Colonic mucosa (tissue), 4 donors: ENCODE measurements at regions not wholly inside any gene's neighbourhood (a gene's known extent, or its start where the extent isn't known, plus 50 kb on each side); places are given as distances from the start of the nearest gene placed in this dataset.

Experiments used
- DNase-seq: peaks from one replicate; pipeline ENCODE4 v3.0.0-alpha.2; 2020
- H3K27ac ChIP-seq: fragments of 200-600 bp; one replicate; pipeline ENCODE4 v1.8.0; 2021
- H3K27me3 ChIP-seq: fragments of 200-600 bp; one replicate; pipeline ENCODE4 v1.8.0; 2021
- H3K36me3 ChIP-seq: fragments of 200-600 bp; one replicate; pipeline ENCODE4 v1.8.0; 2021
- H3K4me1 ChIP-seq: fragments of 200-600 bp; one replicate; pipeline ENCODE4 v1.8.0; 2021; ENCODE audit warnings: mild to moderate bottlenecking
- H3K4me3 ChIP-seq: fragments of 200-600 bp; one replicate; pipeline ENCODE4 v1.8.0; 2021
- H3K9ac ChIP-seq, 2 donors: one replicate each; pipeline ENCODE4 v1.7.0; 2013; ENCODE audit warnings: control low read depth in 2 of 2, low read depth in 2 of 2, low read length in 2 of 2
- H3K9me3 ChIP-seq: fragments of 200-600 bp; one replicate; pipeline ENCODE4 v1.8.0; 2021
- CTCF ChIP-seq: fragments of 200-600 bp; IDR thresholded peaks from one replicate; pipeline ENCODE4 v1.8.0; 2022; ENCODE audit warnings: antibody characterized with exemption, mild to moderate bottlenecking
- intact Hi-C: fragments of 100-400 bp; cut with DNase I; formaldehyde crosslinking; loops from one replicate; pipeline ENCODE4 v1.14.1; 2022
- donor health status: healthy.
- donor health status: DM: no; HTN: no; CAD: no.
- donor health status: DM: no; HTN: no; CAD: no.

DNA sequence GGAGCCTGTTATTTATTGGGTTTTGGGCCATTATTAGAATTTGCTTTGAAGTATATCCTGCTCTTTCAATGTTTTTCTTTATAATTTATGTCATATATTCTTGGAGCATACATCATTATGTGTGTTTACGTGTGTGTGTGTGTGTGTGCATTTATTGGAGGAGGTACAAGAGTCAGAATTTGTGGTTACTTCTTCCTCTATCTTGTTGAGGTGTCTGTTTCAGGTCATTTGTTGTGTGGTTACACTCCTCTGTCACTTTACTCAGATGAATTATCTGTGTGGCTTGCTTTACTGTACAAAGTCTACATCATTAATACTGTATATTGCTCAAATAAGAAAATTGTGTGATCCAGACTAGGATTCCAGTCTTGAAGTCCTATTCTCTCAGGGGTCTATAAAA is 1957.4 kb upstream of the TENM3 start:
- no peaks in the 10 kb centered on the region for H3K9me3 ChIP-seq
- DNase-seq, result no peak
- H3K4me1 ChIP-seq, result no peaks in the 10 kb centered on the region
- TF ChIP-seq CTCF, result no peak
- H3K27me3 ChIP-seq, result no peaks in the 10 kb centered on the region
- H3K36me3 ChIP-seq, result no peaks in the 10 kb centered on the region
- intact Hi-C loops, result no loop called here
- no peak overlapping the region for H3K4me3 ChIP-seq
- H3K27ac ChIP-seq, result no peak overlapping the region
- no peak overlapping the region for H3K9ac ChIP-seq

DNA sequence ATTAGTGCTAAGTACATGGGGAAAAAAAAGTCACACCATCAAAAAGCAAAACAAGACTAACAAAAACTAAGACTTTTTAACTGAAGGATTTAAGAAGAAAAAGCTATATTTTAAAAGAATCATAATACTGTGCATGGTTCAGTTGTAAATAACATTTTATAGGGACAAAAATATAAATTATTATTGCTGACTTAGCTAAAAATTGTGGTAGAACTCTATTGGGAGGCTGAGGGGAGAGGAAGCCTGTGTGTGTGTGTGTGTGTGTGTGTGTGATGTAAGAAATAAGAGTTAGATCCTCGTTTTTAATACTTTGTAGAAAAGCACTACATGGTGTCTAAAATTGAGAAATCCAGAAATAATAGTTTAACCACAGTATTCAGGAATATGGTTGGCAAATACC is 1950.9 kb upstream of the TENM3 start:
- Histone ChIP-seq H3K27me3 (no peaks in the 10 kb centered on the region), H3K36me3 (no peaks in the 10 kb centered on the region), H3K9ac (no peak overlapping the region), H3K9me3 (no peaks in the 10 kb centered on the region), H3K27ac (no peak overlapping the region), H3K4me1 (no peaks in the 10 kb centered on the region), H3K4me3 (no peak overlapping the region)
- intact Hi-C loops, result no loop called here
- no peak for DNase-seq
- no peak for TF ChIP-seq CTCF

- H3K9ac ChIP-seq, result no peak overlapping the region
- TF ChIP-seq CTCF, result no peak
- no peak for DNase-seq
- intact Hi-C loops, result no loop called here
- no peaks in the 10 kb centered on the region for H3K27me3 ChIP-seq
- H3K4me3 ChIP-seq, result no peak overlapping the region
- H3K4me1 ChIP-seq, result no peaks in the 10 kb centered on the region
- H3K27ac ChIP-seq, result no peak overlapping the region
- no peaks in the 10 kb centered on the region for H3K9me3 ChIP-seq
- no peaks in the 10 kb centered on the region for H3K36me3 ChIP-seq
Measured at GRCh38 chr4:180296036-180296599, 1947.1 kb upstream of the TENM3 start.

- intact Hi-C loops, result no loop called here
- H3K4me3 ChIP-seq, result no peak overlapping the region
- H3K27ac ChIP-seq, result no peak overlapping the region
- TF ChIP-seq CTCF, result no peak
- no peak overlapping the region for H3K9ac ChIP-seq
- H3K4me1 ChIP-seq, result no peaks in the 10 kb centered on the region
- no peaks in the 10 kb centered on the region for H3K36me3 ChIP-seq
- no peak for DNase-seq
- H3K27me3 ChIP-seq, result no peaks in the 10 kb centered on the region
- H3K9me3 ChIP-seq, result no peaks in the 10 kb centered on the region
Measured at GRCh38 chr4:180304321-180304720, 1938.9 kb upstream of the TENM3 start.

DNA sequence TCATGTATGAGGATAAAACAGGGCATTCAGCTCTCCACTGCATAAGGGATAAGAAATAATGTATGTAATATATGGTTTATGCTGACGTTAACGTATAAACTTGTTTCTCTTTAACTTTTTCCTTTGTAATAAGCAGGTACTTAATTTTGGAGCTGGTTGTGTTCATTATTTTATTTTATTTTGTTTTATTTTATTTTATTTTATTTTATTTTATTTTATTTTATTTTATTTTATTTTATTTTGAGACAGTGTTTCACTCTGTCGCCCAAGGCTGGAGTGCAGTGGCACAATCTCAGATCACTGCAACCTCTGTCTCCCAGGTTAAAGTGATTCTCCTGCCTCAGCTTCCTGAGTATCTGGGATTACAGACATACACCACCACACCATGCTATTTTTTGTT is 1932.6 kb upstream of the TENM3 start:
- Histone ChIP-seq H3K9me3 (no peaks in the 10 kb centered on the region), H3K27me3 (no peaks in the 10 kb centered on the region), H3K36me3 (no peaks in the 10 kb centered on the region), H3K4me1 (no peaks in the 10 kb centered on the region), H3K27ac (no peak overlapping the region), H3K4me3 (no peak overlapping the region), H3K9ac (no peak overlapping the region)
- intact Hi-C loops, result no loop called here
- DNase-seq, result no peak
- no peak for TF ChIP-seq CTCF

DNA sequence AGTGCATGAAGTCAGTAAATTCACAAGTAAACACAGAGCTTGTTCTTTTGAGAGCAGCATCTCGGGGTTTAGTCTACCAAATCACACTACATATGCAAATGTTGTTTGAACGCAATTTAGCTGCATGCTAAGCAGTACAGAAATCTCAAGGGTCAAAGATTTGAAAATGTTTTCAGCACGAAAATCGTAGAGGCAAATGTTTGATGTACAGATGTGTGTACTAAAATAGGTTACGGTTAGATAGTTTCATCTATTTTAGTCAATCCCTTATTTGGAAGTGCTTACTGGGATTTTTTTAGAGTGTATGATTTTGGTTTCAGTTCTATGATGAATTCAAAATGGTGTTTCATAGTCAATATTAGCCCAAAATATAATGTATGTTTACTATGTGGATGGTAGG is 1928.2 kb upstream of the TENM3 start:
- Histone ChIP-seq H3K36me3 (no peaks in the 10 kb centered on the region), H3K4me3 (no peak overlapping the region), H3K4me1 (no peaks in the 10 kb centered on the region), H3K9me3 (no peaks in the 10 kb centered on the region), H3K9ac (no peak overlapping the region), H3K27ac (no peak overlapping the region), H3K27me3 (no peaks in the 10 kb centered on the region)
- intact Hi-C loops, result no loop called here
- no peak for DNase-seq
- TF ChIP-seq CTCF, result no peak
